ENCODE measurements at regions not wholly inside any gene's neighbourhood (a gene's known extent, or its start where the extent isn't known, plus 50 kb on each side); places are given as distances from the start of the nearest gene placed in this dataset.
A peak's percentile ranks its signal among the peaks of the same experiment; 100 is the strongest.
"Not testable (repeated sequence)": the region's sequence is repeated elsewhere in the genome, so short reads cannot be mapped to it uniquely, and the experiment has no call there.

GRCh38 chr10:85105614-85106255, 777.3 kb downstream of the CCSER2 start:
- in situ Hi-C loops (cut with HindIII; ENCODE audit: low pct_unique_long_range_greater_than_20kb, low sequenced_read_pairs): no loop called here
- peak; percentile 3 for DNase-seq (ENCODE audit: low read depth)

GRCh38 chr10:85111271-85111670, 782.9 kb downstream of the CCSER2 start:
- in situ Hi-C loops (cut with HindIII; ENCODE audit: low pct_unique_long_range_greater_than_20kb, low sequenced_read_pairs): no loop called here
- DNase-seq (ENCODE audit: low read depth): no peak

- in situ Hi-C loops (cut with HindIII; ENCODE audit: low pct_unique_long_range_greater_than_20kb, low sequenced_read_pairs): no loop called here
- no peak for DNase-seq (ENCODE audit: low read depth)
These were observed 796.2 kb downstream of the CCSER2 start for GRCh38 chr10:85124603-85125051.

- DNase-seq (ENCODE audit: low read depth): no peak
- in situ Hi-C loops (cut with HindIII; ENCODE audit: low pct_unique_long_range_greater_than_20kb, low sequenced_read_pairs): no loop called here
These were observed 808.9 kb downstream of the CCSER2 start for GRCh38 chr10:85137253-85137652.

- in situ Hi-C loops (cut with HindIII; ENCODE audit: low pct_unique_long_range_greater_than_20kb, low sequenced_read_pairs): no loop called here
- DNase-seq (ENCODE audit: low read depth): no peak
These were observed 809.7 kb downstream of the CCSER2 start for GRCh38 chr10:85138046-85138445.

- in situ Hi-C loops (cut with HindIII; ENCODE audit: low pct_unique_long_range_greater_than_20kb, low sequenced_read_pairs): no loop called here
- DNase-seq (ENCODE audit: low read depth): no peak
These were observed 810.7 kb downstream of the CCSER2 start for GRCh38 chr10:85139124-85139523.

GRCh38 chr10:85141520-85141919, 813.1 kb downstream of the CCSER2 start:
- in situ Hi-C loops (cut with HindIII; ENCODE audit: low pct_unique_long_range_greater_than_20kb, low sequenced_read_pairs); DNase-seq (ENCODE audit: low read depth): not testable (repeated sequence)

- no peak for DNase-seq (ENCODE audit: low read depth)
- in situ Hi-C loops (cut with HindIII; ENCODE audit: low pct_unique_long_range_greater_than_20kb, low sequenced_read_pairs): no loop called here
These were observed 817.6 kb downstream of the CCSER2 start for GRCh38 chr10:85145966-85146365.

- in situ Hi-C loops (cut with HindIII; ENCODE audit: low pct_unique_long_range_greater_than_20kb, low sequenced_read_pairs): no loop called here
- no peak for DNase-seq (ENCODE audit: low read depth)
These were observed 819.2 kb downstream of the CCSER2 start for GRCh38 chr10:85147346-85148250.

- in situ Hi-C loops (cut with HindIII; ENCODE audit: low pct_unique_long_range_greater_than_20kb, low sequenced_read_pairs): no loop called here
These were observed 820.6 kb downstream of the CCSER2 start for GRCh38 chr10:85148693-85149640.

GRCh38 chr10:85149766-85150165, 821.4 kb downstream of the CCSER2 start:
- in situ Hi-C loops (cut with HindIII; ENCODE audit: low pct_unique_long_range_greater_than_20kb, low sequenced_read_pairs): no loop called here
- DNase-seq (ENCODE audit: low read depth): no peak

More at GRCh38 chr10:85148693-85149640, 820.6 kb downstream of the CCSER2 start:
- DNase-seq (ENCODE audit: low read depth): no peak

GRCh38 chr10:85151506-85151905, 823.1 kb downstream of the CCSER2 start:
- DNase-seq (ENCODE audit: low read depth): no peak
- in situ Hi-C loops (cut with HindIII; ENCODE audit: low pct_unique_long_range_greater_than_20kb, low sequenced_read_pairs): no loop called here

GRCh38 chr10:85152496-85152895, 824.1 kb downstream of the CCSER2 start:
- in situ Hi-C loops (cut with HindIII; ENCODE audit: low pct_unique_long_range_greater_than_20kb, low sequenced_read_pairs): no loop called here
- no peak for DNase-seq (ENCODE audit: low read depth)

- no peak for DNase-seq (ENCODE audit: low read depth)
- in situ Hi-C loops (cut with HindIII; ENCODE audit: low pct_unique_long_range_greater_than_20kb, low sequenced_read_pairs): no loop called here
These were observed 824.5 kb downstream of the CCSER2 start for GRCh38 chr10:85152911-85153310.

GRCh38 chr10:85157206-85157605, 828.8 kb downstream of the CCSER2 start:
- DNase-seq (ENCODE audit: low read depth): no peak
- in situ Hi-C loops (cut with HindIII; ENCODE audit: low pct_unique_long_range_greater_than_20kb, low sequenced_read_pairs): no loop called here

GRCh38 chr10:85168243-85168642, 839.9 kb downstream of the CCSER2 start:
- in situ Hi-C loops (cut with HindIII; ENCODE audit: low pct_unique_long_range_greater_than_20kb, low sequenced_read_pairs): no loop called here
- DNase-seq (ENCODE audit: low read depth): no peak

GRCh38 chr10:85170026-85170425, 841.6 kb downstream of the CCSER2 start:
- in situ Hi-C loops (cut with HindIII; ENCODE audit: low pct_unique_long_range_greater_than_20kb, low sequenced_read_pairs): no loop called here
- no peak for DNase-seq (ENCODE audit: low read depth)

- in situ Hi-C loops (cut with HindIII; ENCODE audit: low pct_unique_long_range_greater_than_20kb, low sequenced_read_pairs): no loop called here
- DNase-seq (ENCODE audit: low read depth): no peak
These were observed 847.2 kb downstream of the CCSER2 start for GRCh38 chr10:85175635-85176034.

Measured in Caki2 (cell line).